ENCODE measurements at regions not wholly inside any gene's neighbourhood (a gene's known extent, or its start where the extent isn't known, plus 50 kb on each side); places are given as distances from the start of the nearest gene placed in this dataset.
"Not testable (repeated sequence)": the region's sequence is repeated elsewhere in the genome, so short reads cannot be mapped to it uniquely, and the experiment has no call there.

GRCh38 chr3:144023543-144023942 is 51.9 kb downstream of the DIPK2A start:
- DNase-seq = not testable (repeated sequence)

GRCh38 chr3:144028798-144029411 is 57.3 kb downstream of the DIPK2A start:
- peak; percentile 11 for DNase-seq

GRCh38 chr3:144029769-144030168 is 58.1 kb downstream of the DIPK2A start:
- DNase-seq = no peak

GRCh38 chr3:144031938-144032337 is 60.3 kb downstream of the DIPK2A start:
- DNase-seq = no peak

GRCh38 chr3:144032531-144033239 is 61.1 kb downstream of the DIPK2A start:
- no peak for DNase-seq

GRCh38 chr3:144033240-144033589 is 61.6 kb downstream of the DIPK2A start:
- DNase-seq = no peak

- DNase-seq = no peak
Observed at GRCh38 chr3:144033863-144034262, 62.2 kb downstream of the DIPK2A start.

- DNase-seq = no peak
Observed at GRCh38 chr3:144034715-144035290, 63.2 kb downstream of the DIPK2A start.

GRCh38 chr3:144036498-144036897 is 64.9 kb downstream of the DIPK2A start:
- DNase-seq = no peak

- no peak for DNase-seq
Observed at GRCh38 chr3:144039661-144040060, 68.0 kb downstream of the DIPK2A start.

GRCh38 chr3:144041960-144042556 is 70.4 kb downstream of the DIPK2A start:
- no peak for DNase-seq

- no peak for DNase-seq
Observed at GRCh38 chr3:144045766-144046165, 74.1 kb downstream of the DIPK2A start.

GRCh38 chr3:144049374-144049773 is 77.8 kb downstream of the DIPK2A start:
- no peak for DNase-seq

GRCh38 chr3:144051211-144051610 is 79.6 kb downstream of the DIPK2A start:
- no peak for DNase-seq

GRCh38 chr3:144052275-144052674 is 80.7 kb downstream of the DIPK2A start:
- no peak for DNase-seq

- no peak for DNase-seq
Observed at GRCh38 chr3:144053121-144053520, 81.5 kb downstream of the DIPK2A start.

GRCh38 chr3:144054766-144055165 is 83.1 kb downstream of the DIPK2A start:
- no peak for DNase-seq

GRCh38 chr3:144055604-144056003 is 84.0 kb downstream of the DIPK2A start:
- no peak for DNase-seq

GRCh38 chr3:144058713-144059112 is 87.1 kb downstream of the DIPK2A start:
- no peak for DNase-seq

GRCh38 chr3:144059481-144059880 is 87.9 kb downstream of the DIPK2A start:
- no peak for DNase-seq

- DNase-seq = no peak
Observed at GRCh38 chr3:144060881-144061280, 89.3 kb downstream of the DIPK2A start.

- DNase-seq = no peak
Observed at GRCh38 chr3:144063306-144063705, 91.7 kb downstream of the DIPK2A start.

- no peak for DNase-seq
Observed at GRCh38 chr3:144067059-144067458, 95.4 kb downstream of the DIPK2A start.

- DNase-seq = no peak
Observed at GRCh38 chr3:144073698-144074097, 102.1 kb downstream of the DIPK2A start.

All from skin of body (tissue), 1 donor.